H9 (cell line): ENCODE measurements at regions not wholly inside any gene's neighbourhood (a gene's known extent, or its start where the extent isn't known, plus 50 kb on each side); places are given as distances from the start of the nearest gene placed in this dataset.

ENCODE experiments used
- DNase-seq: peaks from one replicate; pipeline ENCODE4 v3.0.0-alpha.2; 2017
- H2AFZ ChIP-seq: one replicate; pipeline ENCODE4 v1.6.1; 2013; ENCODE audit warnings: mild to moderate bottlenecking, low read length, control low read depth, moderate library complexity
- H2AK5ac ChIP-seq: 2 replicates; pipeline ENCODE4 v1.6.1; 2013; ENCODE audit warnings: low read length, control low read depth, mixed read lengths; ENCODE audit not compliant: insufficient read length
- H2BK120ac ChIP-seq: one replicate; pipeline ENCODE4 v1.6.1; 2013; ENCODE audit warnings: low read depth, mild to moderate bottlenecking, low read length, control low read depth, inconsistent platforms; ENCODE audit not compliant: poor library complexity, severe bottlenecking
- H2BK12ac ChIP-seq: 2 replicates; pipeline ENCODE4 v1.6.1; 2013; ENCODE audit warnings: low read length, control low read depth, mixed read lengths, low read depth; ENCODE audit not compliant: insufficient read length
- H2BK15ac ChIP-seq: 2 replicates; pipeline ENCODE4 v1.6.1; 2013; ENCODE audit warnings: low read depth, low read length, control low read depth
- H2BK20ac ChIP-seq: one replicate; pipeline ENCODE4 v1.6.1; 2013; ENCODE audit warnings: low read depth, mild to moderate bottlenecking, low read length, control low read depth, inconsistent platforms; ENCODE audit not compliant: poor library complexity, severe bottlenecking
- H2BK5ac ChIP-seq: 2 replicates; pipeline ENCODE4 v1.6.1; 2013; ENCODE audit warnings: low read length, control low read depth, mixed read lengths; ENCODE audit not compliant: insufficient read length
- H3K14ac ChIP-seq: 2 replicates; pipeline ENCODE4 v1.6.1; 2013; ENCODE audit warnings: low read length, control low read depth; ENCODE audit not compliant: insufficient read depth
- H3K18ac ChIP-seq: 2 replicates; pipeline ENCODE4 v1.6.1; 2013; ENCODE audit warnings: low read depth, mild to moderate bottlenecking, mixed read lengths, low read length, control low read depth; ENCODE audit not compliant: insufficient read length
- H3K23ac ChIP-seq: 2 replicates; pipeline ENCODE4 v1.6.1; 2013; ENCODE audit warnings: low read length, control low read depth, mixed read lengths, low read depth; ENCODE audit not compliant: insufficient read length
- H3K23me2 ChIP-seq: 2 replicates; pipeline ENCODE4 v1.6.1; 2013; ENCODE audit warnings: low read depth, mild to moderate bottlenecking, mixed read lengths, low read length, control low read depth; ENCODE audit not compliant: insufficient read length, poor library complexity, severe bottlenecking
- H3K27ac ChIP-seq: 2 replicates; pipeline ENCODE4 v1.5.1; 2013; ENCODE audit warnings: low read length, control low read depth, mixed read lengths, low read depth; ENCODE audit not compliant: insufficient read length
- H3K27me3 ChIP-seq: 2 replicates; pipeline ENCODE4 v1.6.1; 2013; ENCODE audit warnings: low read length, control low read depth, inconsistent platforms; ENCODE audit not compliant: insufficient read depth
- H3K4ac ChIP-seq: 2 replicates; pipeline ENCODE4 v1.6.1; 2013; ENCODE audit warnings: low read depth, mild to moderate bottlenecking, control low read depth, inconsistent platforms, low read length, moderate library complexity
- H3K4me1 ChIP-seq: 2 replicates; pipeline ENCODE4 v1.6.1; 2013; ENCODE audit warnings: low read length, control low read depth, inconsistent platforms; ENCODE audit not compliant: insufficient read depth
- H3K4me2 ChIP-seq: 2 replicates; pipeline ENCODE4 v1.6.1; 2013; ENCODE audit warnings: low read length, control low read depth, mixed read lengths; ENCODE audit not compliant: insufficient read length, insufficient read depth
- H3K56ac ChIP-seq: 2 replicates; pipeline ENCODE4 v1.6.1; 2013; ENCODE audit warnings: low read depth, mild to moderate bottlenecking, mixed read lengths, low read length, control low read depth; ENCODE audit not compliant: insufficient read length
- H3K79me1 ChIP-seq: 2 replicates; pipeline ENCODE4 v1.6.1; 2013; ENCODE audit warnings: low read depth, mild to moderate bottlenecking, moderate library complexity, low read length, control low read depth, inconsistent platforms; ENCODE audit not compliant: insufficient read depth, poor library complexity, severe bottlenecking
- H3K79me2 ChIP-seq: 2 replicates; pipeline ENCODE4 v1.6.1; 2013; ENCODE audit warnings: low read length, control low read depth, inconsistent platforms; ENCODE audit not compliant: insufficient read depth
- H3K9ac ChIP-seq: 2 replicates; pipeline ENCODE4 v1.6.1; 2013; ENCODE audit warnings: low read length, control low read depth, mixed read lengths; ENCODE audit not compliant: insufficient read length; ENCODE audit errors: extremely low read depth
- H3K9me3 ChIP-seq: one replicate; pipeline ENCODE4 v1.6.1; 2013; ENCODE audit warnings: low read depth, low read length, inconsistent platforms; ENCODE audit not compliant: control insufficient read depth
- H3T11ph ChIP-seq: one replicate; pipeline ENCODE4 v1.6.1; 2013; ENCODE audit warnings: mild to moderate bottlenecking, low read length, control low read depth, inconsistent platforms
- H4K20me1 ChIP-seq: one replicate; pipeline ENCODE4 v1.6.1; 2013; ENCODE audit not compliant: control insufficient read depth, insufficient read length, insufficient read depth
- H4K5ac ChIP-seq: 2 replicates; pipeline ENCODE4 v1.6.1; 2013; ENCODE audit warnings: low read depth, mild to moderate bottlenecking, mixed read lengths, low read length, control low read depth; ENCODE audit not compliant: insufficient read length
- H4K8ac ChIP-seq: replicated peaks from 2 replicates; pipeline ENCODE4 v1.6.1; 2013; ENCODE audit warnings: low read length, control low read depth, mixed read lengths, low read depth; ENCODE audit not compliant: insufficient read length
- H4K91ac ChIP-seq: 2 replicates; pipeline ENCODE4 v1.6.1; 2013; ENCODE audit warnings: low read depth, mild to moderate bottlenecking, moderate library complexity, mixed read lengths, low read length, control low read depth; ENCODE audit not compliant: insufficient read length
- H3K27ac Mint-ChIP-seq, 3 experiments: 2 replicates in 2 of 3; 3 replicates in 1 of 3; pipeline ENCODE4 v1.8.0; 2020 to 2021; ENCODE audit warnings: mixed read lengths in 3 of 3, mild to moderate bottlenecking in 1 of 3, moderate library complexity in 1 of 3
- H3K27me3 Mint-ChIP-seq: 2 replicates; pipeline ENCODE4 v1.8.0; 2021; ENCODE audit warnings: low read depth, mild to moderate bottlenecking, moderate library complexity, mixed read lengths
- H3K36me3 Mint-ChIP-seq, 3 experiments: 2 replicates in 2 of 3; 3 replicates in 1 of 3; pipeline ENCODE4 v1.8.0; 2020 to 2021; ENCODE audit warnings: low read depth in 3 of 3, mixed read lengths in 3 of 3; ENCODE audit not compliant: insufficient read depth in 1 of 3
- H3K4me1 Mint-ChIP-seq, 2 experiments: 2 replicates each; pipeline ENCODE4 v1.8.0; 2020; ENCODE audit warnings: mixed read lengths in 2 of 2
- H3K4me3 Mint-ChIP-seq, 2 experiments: 2 replicates in 1 of 2; 3 replicates in 1 of 2; pipeline ENCODE4 v1.8.0; 2020 to 2021; ENCODE audit warnings: mild to moderate bottlenecking in 2 of 2, mixed read lengths in 2 of 2, moderate library complexity in 1 of 2
- H3K9me3 Mint-ChIP-seq, 2 experiments: 2 replicates in 1 of 2; 3 replicates in 1 of 2; pipeline ENCODE4 v1.8.0; 2020; ENCODE audit warnings: mild to moderate bottlenecking in 2 of 2, mixed read lengths in 2 of 2, moderate library complexity in 1 of 2
- CTCF ChIP-seq: fragments of 200-600 bp; sonication (generic); conservative IDR thresholded peaks from 3 replicates; pipeline ENCODE4 v1.8.0; 2021; ENCODE audit warnings: antibody characterized with exemption, mild to moderate bottlenecking
- WGBS: extraction: QIAGEN DNeasy Blood & Tissue Kit; methylation state at CpG from one replicate; pipeline ENCODE4 v1.1.7; 2013; ENCODE audit warnings: missing lambda C conversion rate, low lambda C conversion rate, mixed read lengths; ENCODE audit not compliant: insufficient read length; ENCODE audit errors: extremely low coverage; 5-methylcytosine and 5-hydroxymethylcytosine counted together

- Histone ChIP-seq H3K14ac (no peak overlapping the region), H3K23ac (no peak overlapping the region), H4K20me1 (no peaks in the 10 kb centered on the region), H3K4me2 (no peak overlapping the region), H3K79me1 (no peaks in the 10 kb centered on the region), H2BK20ac (no peak overlapping the region), H3K56ac (no peak overlapping the region), H2BK15ac (no peak overlapping the region), H2AK5ac (no peak overlapping the region), H3K18ac (no peak overlapping the region), H2BK120ac (no peak overlapping the region), H4K8ac (no peak overlapping the region), H2BK12ac (no peak overlapping the region), H3K23me2 (no peaks in the 10 kb centered on the region), H3T11ph (no peak overlapping the region), H4K91ac (no peak overlapping the region), H3K4me1 (no peaks in the 10 kb centered on the region), H3K4ac (no peak overlapping the region), H4K5ac (no peak overlapping the region), H3K9ac (no peak overlapping the region), H3K27ac (no peak overlapping the region), H3K9me3 (no peaks in the 10 kb centered on the region), H2BK5ac (no peak overlapping the region), H2AFZ (no peak overlapping the region), H3K79me2 (no peaks in the 10 kb centered on the region), H3K27me3 (no peaks in the 10 kb centered on the region)
- DNase-seq = no peak
- Mint-ChIP-seq H3K27ac (no peak overlapping the region), H3K36me3 (no peaks in the 10 kb centered on the region; a peak in 1 of 7 replicates), H3K4me3 (no peak overlapping the region), H3K27me3 (no peaks in the 10 kb centered on the region; the same call in 1 of the 2 replicates), H3K9me3 (no peaks in the 10 kb centered on the region; a peak in 1 of 5 replicates), H3K4me1 (no peaks in the 10 kb centered on the region)
- TF ChIP-seq CTCF = no peak
- WGBS = no CpG with 5 or more reads among the region's 3 CpGs
These were observed 72.6 kb upstream of the FHIP2A start for GRCh38 chr10:114749014-114749413.
